ENCODE measurements at regions not wholly inside any gene's neighbourhood (a gene's known extent, or its start where the extent isn't known, plus 50 kb on each side); places are given as distances from the start of the nearest gene placed in this dataset.
A peak's percentile ranks its signal among the peaks of the same experiment; 100 is the strongest.

DNA sequence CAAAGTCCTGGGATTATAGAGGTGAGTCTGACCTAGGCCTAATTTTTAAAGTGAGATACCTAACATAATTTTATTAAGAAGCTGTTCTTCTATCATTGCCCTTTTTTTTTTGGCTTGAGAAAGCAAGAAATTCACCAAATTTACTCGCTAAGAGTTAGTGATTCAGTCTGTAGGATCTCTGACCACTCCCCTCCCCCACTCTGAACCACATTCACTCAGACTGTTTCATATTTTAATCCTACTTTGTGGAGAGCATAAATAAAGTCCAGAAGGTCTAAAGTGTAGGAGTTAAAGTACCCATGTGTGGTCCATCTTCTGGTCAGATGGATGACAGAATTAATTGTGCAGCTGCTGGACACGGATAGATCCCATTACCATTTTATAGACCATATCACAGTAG, 115.8 kb upstream of the MGAT5 start:
- DNase-seq (ENCODE audit: low read depth in 2 of 2) = no peak

DNA sequence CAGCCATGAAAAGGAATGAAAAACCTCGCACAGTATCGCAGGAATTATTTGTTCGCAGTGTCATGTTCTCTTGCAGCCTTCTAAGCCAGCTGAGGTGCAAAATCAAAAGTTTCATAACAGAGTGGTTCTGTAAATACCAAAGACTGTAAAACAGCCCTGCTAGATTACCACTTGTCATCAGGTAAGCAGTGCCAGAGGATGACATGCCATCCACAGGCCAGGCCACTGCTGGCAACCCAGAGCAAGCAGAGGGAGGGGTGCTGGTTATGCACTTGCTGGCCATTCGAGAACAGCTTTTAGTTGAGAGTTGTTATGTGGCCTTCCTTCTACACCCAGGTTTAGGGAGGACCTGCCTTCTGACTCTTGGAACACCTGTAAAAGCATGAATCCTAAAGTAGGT, 114.3 kb upstream of the MGAT5 start:
- DNase-seq (ENCODE audit: low read depth in 2 of 2) = no peak

GRCh38 chr2:134140251-134140661, 113.6 kb upstream of the MGAT5 start:
- DNase-seq (ENCODE audit: low read depth in 2 of 2) = no peak

DNA sequence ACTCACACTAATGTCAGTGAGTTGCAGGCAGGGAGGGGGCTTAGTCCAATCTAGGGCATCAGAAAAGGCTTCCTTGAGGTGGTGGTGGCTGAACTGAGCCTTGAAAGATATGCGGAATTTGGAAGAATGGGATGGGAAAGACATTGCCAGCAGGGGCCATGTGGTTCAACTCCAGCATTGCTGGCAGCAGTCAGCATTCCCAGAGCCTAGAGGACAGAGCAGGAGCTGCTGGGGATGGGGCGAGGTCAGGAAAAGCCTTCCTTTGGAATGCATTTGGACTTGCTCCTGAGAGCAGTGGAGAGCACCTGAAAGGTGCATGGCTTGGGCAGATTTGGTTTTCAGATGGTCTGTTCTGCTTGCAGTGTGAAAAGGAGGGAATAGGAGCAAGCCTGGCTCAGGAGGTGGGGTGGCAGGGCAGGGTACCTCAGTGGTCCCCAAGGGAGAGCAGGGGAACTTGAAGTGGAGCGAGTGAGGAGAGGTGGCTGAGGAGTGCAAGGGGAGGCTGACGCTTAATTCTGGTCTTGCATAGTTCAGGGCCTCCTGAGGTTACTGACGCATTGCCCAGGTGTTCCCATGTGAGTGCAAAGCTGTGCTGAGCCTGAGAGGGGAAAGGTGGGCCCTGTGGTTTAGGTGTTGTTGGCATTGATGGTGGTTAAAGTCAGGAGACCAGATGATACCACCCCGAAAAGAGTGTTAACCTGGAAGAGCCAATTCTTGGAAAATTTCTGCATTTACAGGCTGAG, 112.1 kb upstream of the MGAT5 start:
- no peak for DNase-seq (ENCODE audit: low read depth in 2 of 2)

DNA sequence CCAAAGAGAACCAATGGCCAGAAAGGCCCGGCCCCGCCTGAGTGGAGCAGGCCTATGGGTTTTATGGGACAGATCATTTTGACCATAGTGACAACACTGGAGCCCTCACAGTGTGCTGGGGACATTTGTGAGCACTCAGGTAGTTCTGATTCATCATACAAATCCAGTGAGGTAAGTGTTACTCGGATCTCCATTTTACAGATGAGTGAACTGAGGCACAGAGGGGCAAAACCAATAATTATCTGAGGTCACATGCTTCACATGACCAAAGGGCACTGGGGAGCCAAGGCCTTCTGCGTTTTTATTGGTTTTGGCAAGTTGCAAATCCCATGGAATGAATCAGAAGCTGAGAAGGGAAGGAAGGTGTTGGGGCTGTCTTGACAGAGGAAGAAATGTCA, 111.5 kb upstream of the MGAT5 start:
- DNase-seq (ENCODE audit: low read depth in 2 of 2) = peak in 1 of 2 donors; percentile 24

DNA sequence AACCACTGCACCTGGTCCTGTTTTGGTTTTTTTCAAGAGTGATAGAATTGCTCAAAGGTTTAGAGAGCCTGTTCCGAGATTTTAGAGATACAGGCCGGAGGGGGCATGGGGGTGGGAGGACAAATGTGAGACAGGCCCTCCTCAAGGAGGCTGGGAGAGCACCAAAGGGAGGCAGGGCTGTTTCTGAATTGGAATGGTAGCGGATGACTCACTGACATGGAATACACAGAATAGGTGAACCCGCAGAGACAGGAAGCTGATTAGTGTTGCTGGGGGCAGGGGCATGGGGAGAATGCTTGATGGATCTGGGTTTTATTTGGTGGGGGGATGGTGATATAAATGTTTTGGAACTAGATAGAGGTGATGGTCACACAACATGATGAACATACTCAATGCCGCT, 111.0 kb upstream of the MGAT5 start:
- peak; percentile 62 for DNase-seq (ENCODE audit: low read depth in 2 of 2)

GRCh38 chr2:134143568-134143967, 110.3 kb upstream of the MGAT5 start:
- peak in 1 of 2 donors; percentile 10 for DNase-seq (ENCODE audit: low read depth in 2 of 2)

GRCh38 chr2:134144081-134144596, 109.7 kb upstream of the MGAT5 start:
- no peak for DNase-seq (ENCODE audit: low read depth in 2 of 2)

GRCh38 chr2:134144651-134145050, 109.2 kb upstream of the MGAT5 start:
- no peak for DNase-seq (ENCODE audit: low read depth in 2 of 2)

- DNase-seq (ENCODE audit: low read depth in 2 of 2) = no peak
These were observed 108.4 kb upstream of the MGAT5 start for GRCh38 chr2:134145519-134145918.

DNA sequence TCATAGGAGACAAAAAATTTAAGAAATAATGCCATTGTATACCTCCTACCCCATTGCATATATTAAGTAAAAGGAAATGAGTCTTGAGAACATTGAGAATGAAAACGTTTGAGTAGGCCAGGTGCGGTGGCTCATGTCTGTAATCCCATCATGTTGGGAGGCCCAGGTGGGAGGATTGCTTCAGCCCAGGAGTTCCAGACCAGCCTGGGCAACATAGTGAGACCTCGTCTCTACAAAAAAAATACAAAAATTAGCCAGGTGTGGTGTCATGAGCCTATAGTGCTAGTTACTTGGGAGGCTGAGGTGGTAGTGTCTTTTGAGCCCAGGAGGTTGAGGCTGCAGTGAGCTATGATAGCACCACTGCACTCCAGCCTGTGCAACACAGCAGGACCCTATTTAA, 107.7 kb upstream of the MGAT5 start:
- DNase-seq (ENCODE audit: low read depth in 2 of 2) = no peak

DNA sequence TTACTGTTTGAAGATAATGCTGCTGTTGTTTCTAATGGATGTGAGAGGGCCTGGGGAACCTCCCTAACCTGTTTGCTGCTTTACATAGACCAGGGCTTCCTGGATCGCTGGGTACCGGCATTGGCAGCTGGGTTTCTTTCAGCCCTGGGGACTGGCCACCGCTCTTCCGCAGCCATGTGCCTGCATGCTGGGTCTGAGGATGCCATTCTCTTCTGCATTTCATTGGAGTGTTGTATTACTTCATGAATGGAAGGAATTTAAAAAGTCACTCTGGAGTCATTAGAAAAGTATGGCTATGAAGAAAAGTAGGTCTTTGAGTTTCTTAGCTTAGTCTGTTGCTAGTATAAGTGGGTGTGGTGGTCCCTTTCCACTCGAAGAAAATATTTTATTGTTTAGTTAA, 107.3 kb upstream of the MGAT5 start:
- no peak for DNase-seq (ENCODE audit: low read depth in 2 of 2)

- DNase-seq (ENCODE audit: low read depth in 2 of 2) = no peak
These were observed 105.7 kb upstream of the MGAT5 start for GRCh38 chr2:134148172-134148571.

DNA sequence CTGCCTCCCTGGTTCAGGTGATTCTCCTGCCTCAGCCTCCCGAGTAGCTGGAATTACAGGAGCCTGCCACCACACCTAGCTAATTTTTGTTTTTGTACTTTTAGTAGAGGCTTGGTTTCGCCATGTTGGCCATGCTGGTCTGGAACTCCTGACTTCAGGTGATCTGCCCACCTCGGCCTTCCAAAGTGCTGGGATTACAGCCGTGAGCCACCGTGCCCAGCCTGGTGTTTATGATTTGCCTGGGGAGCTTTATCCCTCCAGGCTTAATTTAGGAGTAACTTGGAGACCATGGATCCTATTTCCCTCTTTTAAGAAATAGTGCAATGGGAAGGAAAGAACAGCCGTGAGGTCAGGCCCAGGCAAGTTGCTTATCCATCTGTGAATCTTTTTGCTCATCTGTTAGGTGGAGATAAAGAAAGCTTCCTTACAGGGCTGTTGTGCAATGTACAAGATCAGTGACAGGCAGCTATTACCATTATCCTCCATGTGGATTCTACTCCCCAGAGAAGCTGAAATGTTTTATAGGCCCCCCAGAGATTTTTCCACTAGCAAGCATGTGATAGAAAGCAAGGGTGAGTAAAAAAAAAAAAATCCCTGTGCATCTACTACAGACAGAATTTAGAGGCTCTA, 104.9 kb upstream of the MGAT5 start:
- no peak for DNase-seq (ENCODE audit: low read depth in 2 of 2)

DNA sequence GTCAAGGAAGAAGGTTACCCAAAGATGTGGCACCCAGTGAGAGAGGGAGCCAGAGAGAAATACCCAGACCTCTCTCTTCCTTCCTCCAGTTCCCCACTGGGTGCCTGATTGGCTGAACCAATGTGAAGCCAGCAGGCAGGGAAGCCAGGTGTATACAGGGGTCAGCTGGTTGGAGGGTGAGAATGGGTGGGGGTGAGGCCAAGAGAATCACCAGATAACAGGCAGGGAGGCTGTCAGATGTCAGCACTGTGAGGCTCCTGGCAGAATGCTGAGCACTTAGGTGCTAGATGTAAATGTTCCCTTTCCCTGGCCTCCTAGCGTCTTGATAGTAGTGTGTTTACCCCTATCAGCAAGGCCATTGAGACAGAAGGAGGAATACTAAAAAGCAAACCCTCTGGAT, 104.0 kb upstream of the MGAT5 start:
- DNase-seq (ENCODE audit: low read depth in 2 of 2) = no peak

GRCh38 chr2:134150760-134151159, 103.1 kb upstream of the MGAT5 start:
- DNase-seq (ENCODE audit: low read depth in 2 of 2) = no peak

DNA sequence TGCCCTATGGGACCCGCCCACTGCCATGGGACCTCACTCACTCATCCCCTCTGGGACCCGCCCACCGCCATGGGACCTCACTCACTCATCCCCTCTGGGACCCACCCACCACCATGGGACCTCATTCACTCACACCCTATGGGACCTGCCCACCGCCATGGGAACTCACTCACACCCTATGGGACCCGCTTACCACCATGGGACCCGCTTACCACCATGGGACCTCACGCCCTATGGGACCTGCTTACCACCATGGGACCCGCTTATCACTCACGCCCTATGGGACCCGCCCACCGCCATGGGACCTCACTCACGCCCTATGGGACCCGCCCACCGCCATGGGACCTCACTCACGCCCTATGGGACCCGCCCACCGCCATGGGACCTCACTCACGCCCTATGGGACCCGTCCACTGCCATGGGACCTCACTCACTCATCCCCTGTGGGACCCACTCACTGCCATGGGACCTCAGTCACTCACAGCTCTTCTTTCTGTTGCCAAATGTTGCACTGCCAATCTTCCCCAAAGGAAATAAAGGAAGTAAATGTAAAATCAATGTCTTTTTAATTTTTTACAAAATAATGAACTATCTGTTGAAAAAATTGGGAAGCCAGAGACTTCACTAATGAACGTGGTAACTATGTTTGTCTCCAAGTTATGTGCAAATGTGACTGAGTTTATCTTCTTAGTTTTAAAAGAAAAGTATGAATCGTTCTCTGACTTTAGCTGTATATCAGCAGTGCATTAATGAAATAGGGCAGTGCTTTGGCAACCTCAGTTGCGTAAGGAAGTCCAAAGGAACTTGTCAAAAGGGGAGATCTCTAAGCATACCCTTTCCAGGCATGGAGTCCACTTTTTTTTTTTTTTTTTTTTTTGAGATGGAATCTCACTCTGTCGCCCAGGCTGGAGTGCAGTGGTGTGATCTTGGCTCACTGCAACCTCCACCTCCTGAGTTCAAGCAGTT, 101.5 kb upstream of the MGAT5 start:
- DNase-seq (ENCODE audit: low read depth in 2 of 2) = no peak

DNA sequence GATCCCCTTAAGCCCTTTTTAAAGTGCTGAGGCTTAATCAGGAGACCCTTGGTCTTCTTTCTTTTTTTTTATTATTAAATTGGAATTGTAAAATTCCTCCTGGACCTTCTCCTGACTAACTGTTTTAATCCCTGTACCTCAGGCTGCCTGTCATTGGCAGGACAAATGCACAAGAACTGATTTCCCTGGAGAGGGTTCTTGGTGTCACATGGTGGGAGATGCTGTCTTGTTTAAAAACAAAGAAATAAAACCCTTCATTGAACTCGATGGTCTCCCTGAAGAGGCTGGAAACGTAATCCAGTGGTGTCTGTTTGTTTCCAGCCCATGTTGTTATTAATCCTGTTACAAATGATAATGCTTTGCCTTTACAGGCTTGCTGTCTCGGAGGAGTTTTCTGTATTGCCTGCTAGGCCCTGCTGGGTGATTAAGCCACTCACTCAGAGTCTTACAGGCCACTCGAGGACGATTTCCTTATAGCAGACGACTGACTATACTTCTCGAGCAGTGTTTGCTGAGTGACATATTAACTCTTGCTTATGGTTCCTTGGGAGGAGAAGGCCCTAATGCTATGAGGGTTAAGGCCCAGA, 100.5 kb upstream of the MGAT5 start:
- no peak for DNase-seq (ENCODE audit: low read depth in 2 of 2)

- peak; percentile 22 to 53 for DNase-seq (ENCODE audit: low read depth in 2 of 2)
These were observed 99.6 kb upstream of the MGAT5 start for GRCh38 chr2:134154246-134154645.

- DNase-seq (ENCODE audit: low read depth in 2 of 2) = no peak
These were observed 98.7 kb upstream of the MGAT5 start for GRCh38 chr2:134155134-134155533.

- no peak for DNase-seq (ENCODE audit: low read depth in 2 of 2)
These were observed 95.6 kb upstream of the MGAT5 start for GRCh38 chr2:134158295-134158694.

- DNase-seq (ENCODE audit: low read depth in 2 of 2) = peak; percentile 63 to 86
These were observed 92.7 kb upstream of the MGAT5 start for GRCh38 chr2:134161170-134161547.

Data from lung microvascular endothelial cell (primary cell).